Heart left ventricle (tissue), 13 donors: ENCODE measurements at regions not wholly inside any gene's neighbourhood (a gene's known extent, or its start where the extent isn't known, plus 50 kb on each side); places are given as distances from the start of the nearest gene placed in this dataset.

Experiments used
- POLR2A ChIP-seq, 2 donors: fragments of 450-650 bp; IDR thresholded peaks; one replicate each; pipeline ENCODE4 v1.6.1; 2017; ENCODE audit warnings: antibody characterized with exemption in 2 of 2, mild to moderate bottlenecking in 2 of 2, moderate library complexity in 2 of 2
- TF ChIP-seq, protein P1 (sequence below), 12 donors: fragments of 200-600 bp; sonication (generic) in 4 of 12; IDR thresholded peaks; one replicate each; pipeline versions ENCODE4 v1.5.0 to v1.8.0; 2018 to 2022; ENCODE audit warnings: antibody characterized with exemption in 12 of 12, mild to moderate bottlenecking in 5 of 12
- donor health status: ischemic (EF 13 %, LVEDD 7.1; RV severe dilation, severe dysfunction).
- donor health status: DM: no; HTN: yes; CAD: no.
- donor health status: DM: no; HTN: no; CAD: no.
- donor health status: ischemic (EF 25% LVEDD 6.9; RV normal size, moderate dysfunction).
- donor health status: ischemic (EF 25% LVEDD 5.7; RV mildly dilated, moderate dysfunction).
- donor health status: ischemic (EF 35%, LVEDD 5.7; RV mildly dilated, moderate dysfunction).
- donor health status: nonischemic (EF 11% LVEDD 7.7; RV severe dilation, severe dysfunction).
- donor health status: DM: yes; HTN: yes; CAD: no.
- donor health status: PGD.
- donor health status: ischemic (EF 29% LVEDD 5.4; RV normal size, mild dysfunction).
- donor health status: nonischemic (EF 23%, LVEDD 6.1; RV moderate dilation, normal function).

DNA sequence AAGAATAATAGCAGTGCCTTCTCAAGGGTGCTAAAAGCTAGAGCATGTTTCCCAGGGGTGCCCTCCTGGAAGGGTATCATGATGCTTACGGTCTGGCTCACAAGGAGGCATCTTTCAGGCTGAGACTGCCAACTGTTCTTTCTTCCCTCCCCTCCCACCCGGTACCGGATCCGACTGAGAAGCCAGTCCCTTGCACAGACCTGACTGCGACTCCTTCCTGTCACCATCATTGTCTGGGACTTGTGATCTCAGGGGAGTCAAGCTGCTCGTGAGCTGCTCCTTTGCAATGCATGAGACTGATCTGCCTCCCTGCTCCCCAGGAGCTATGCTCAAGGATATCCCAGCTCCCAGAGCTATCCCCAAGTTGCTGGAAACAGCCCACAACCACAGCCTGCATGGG is 170.8 kb downstream of the GADD45G start:
- TF ChIP-seq, protein P1, sequence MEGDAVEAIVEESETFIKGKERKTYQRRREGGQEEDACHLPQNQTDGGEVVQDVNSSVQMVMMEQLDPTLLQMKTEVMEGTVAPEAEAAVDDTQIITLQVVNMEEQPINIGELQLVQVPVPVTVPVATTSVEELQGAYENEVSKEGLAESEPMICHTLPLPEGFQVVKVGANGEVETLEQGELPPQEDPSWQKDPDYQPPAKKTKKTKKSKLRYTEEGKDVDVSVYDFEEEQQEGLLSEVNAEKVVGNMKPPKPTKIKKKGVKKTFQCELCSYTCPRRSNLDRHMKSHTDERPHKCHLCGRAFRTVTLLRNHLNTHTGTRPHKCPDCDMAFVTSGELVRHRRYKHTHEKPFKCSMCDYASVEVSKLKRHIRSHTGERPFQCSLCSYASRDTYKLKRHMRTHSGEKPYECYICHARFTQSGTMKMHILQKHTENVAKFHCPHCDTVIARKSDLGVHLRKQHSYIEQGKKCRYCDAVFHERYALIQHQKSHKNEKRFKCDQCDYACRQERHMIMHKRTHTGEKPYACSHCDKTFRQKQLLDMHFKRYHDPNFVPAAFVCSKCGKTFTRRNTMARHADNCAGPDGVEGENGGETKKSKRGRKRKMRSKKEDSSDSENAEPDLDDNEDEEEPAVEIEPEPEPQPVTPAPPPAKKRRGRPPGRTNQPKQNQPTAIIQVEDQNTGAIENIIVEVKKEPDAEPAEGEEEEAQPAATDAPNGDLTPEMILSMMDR (IDR thresholded peaks at IDR 0.05): no peak
- TF ChIP-seq POLR2A (IDR thresholded peaks at IDR 0.05): no peak
